GM19023 (cell line): ENCODE measurements at regions not wholly inside any gene's neighbourhood (a gene's known extent, or its start where the extent isn't known, plus 50 kb on each side); places are given as distances from the start of the nearest gene placed in this dataset.

Experiments
- ATAC-seq: cut with Tn5 transposase; IDR thresholded peaks from one replicate; pipeline ENCODE4 v1.9.1; 2021; ENCODE audit warnings: mild to moderate bottlenecking, moderate library complexity; ENCODE audit not compliant: unreplicated experiment

DNA sequence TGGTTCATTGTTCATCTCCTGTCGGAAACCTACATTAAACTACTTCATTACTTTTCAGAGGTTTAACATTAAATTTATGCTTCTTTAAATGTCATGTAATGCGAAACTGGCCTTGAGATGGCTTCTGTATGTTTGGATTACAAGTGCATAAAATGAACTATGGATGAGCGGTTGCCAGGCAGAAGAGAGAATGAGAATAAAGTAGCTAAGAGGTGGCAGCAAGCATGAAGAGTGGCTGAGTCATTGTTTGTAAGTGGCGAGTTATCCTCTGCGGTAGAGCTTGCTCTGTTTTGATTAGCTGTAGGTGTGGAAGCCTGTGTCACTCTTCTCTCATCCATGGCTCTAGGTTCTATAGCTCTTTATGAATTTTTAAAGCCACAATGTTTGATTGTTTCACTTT, 1139.6 kb upstream of the PCDH9 start:
- ATAC-seq, result no peak

DNA sequence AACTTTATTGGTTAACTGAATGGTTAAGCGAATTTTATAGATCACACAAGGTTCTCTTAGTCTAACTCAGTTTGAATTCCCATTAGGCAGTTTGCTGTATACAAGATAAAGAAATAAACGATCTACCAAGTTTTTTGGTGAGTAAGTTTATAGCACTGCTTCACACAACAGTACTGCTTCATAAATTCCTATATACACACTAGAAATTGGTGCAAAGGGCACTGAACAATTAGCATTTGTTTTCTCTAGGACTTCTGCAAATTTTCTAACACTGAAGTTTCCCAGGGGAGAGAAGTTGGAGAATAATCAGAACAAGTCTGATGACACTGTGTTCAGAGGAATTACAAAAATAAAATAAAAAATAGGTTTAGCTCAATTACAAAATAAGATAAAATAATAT, 1138.8 kb upstream of the PCDH9 start:
- no peak for ATAC-seq

DNA sequence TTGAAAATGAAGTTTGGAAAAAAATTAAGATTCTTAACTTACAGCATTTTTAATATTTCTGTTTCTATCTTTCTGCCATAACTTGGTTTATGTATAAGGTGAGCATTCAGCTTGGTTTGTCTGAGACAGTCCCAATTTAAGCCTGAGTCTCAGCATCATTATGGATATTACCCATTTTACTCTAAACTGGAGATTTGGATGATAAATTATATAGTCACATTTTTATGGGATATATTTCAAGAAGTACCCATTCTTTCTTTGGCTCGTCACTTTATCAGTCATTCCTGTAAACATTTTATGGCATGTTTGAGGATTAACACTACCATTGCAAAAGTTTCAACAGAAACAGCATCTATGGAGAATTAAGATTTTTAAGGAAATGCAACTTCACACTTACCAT, 1129.0 kb upstream of the PCDH9 start:
- no peak for ATAC-seq

DNA sequence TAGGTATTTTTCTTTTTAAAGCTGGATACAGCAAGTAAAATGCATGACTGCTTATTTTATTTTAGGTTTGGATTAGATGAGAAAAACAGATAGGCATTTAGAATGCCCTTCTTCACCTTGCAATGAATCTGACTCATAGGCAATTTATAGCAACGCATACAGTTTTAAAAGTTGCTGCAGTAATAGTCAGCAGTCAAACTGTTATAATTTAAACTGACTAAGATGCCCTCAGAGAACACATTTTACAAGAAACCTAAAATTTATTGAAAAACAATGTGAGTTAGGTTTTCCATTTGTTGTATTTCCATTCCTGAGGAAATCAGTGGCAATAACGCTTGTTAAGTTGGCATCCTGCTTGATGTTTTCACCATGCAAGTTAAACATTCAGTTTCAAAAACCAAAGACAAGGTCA, 1128.2 kb upstream of the PCDH9 start:
- no peak for ATAC-seq

DNA sequence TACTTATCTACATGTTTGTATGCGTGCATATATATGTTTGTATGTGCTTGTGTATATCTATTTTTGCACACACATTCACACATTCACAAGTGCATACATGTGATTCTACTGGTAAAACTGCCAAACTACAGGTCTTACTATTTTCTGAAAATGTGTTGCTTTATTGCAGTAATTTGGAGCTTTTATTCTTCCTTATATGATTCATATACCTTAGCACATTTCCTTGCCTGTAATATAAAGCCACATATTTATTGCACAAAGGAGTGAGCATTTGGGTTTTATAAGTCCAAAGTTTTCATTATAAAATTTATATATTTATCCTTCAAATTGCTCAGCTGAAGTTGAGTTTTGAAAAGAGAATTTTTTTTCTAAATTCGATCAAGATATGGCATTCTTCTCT, 1120.4 kb upstream of the PCDH9 start:
- ATAC-seq, result no peak

GRCh38 chr13:68347220-68347619, 1117.1 kb upstream of the PCDH9 start:
- ATAC-seq, result no peak

GRCh38 chr13:68345963-68346531, 1115.9 kb upstream of the PCDH9 start:
- no peak for ATAC-seq

DNA sequence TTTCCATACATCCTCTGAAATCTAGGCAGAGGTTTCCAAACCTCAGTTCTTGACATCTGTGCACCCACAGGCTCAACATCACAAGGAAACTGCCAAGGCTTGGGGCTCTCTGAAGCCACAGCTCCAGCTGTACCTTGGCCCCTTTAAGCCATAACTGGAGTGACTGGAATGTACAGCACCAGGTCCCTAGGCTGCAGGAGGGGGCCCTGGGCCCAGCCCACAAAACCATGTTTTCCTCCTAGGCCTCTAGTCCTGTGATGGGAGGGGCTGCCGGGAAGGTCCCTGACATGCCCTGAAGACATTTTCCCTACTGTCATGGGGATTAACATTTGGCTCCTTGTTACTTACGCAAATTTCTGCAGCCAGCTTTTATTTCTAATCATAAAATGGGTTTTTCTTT, 1093.0 kb upstream of the PCDH9 start:
- ATAC-seq, result no peak

GRCh38 chr13:68319384-68319783, 1089.2 kb upstream of the PCDH9 start:
- no peak for ATAC-seq

GRCh38 chr13:68304286-68304893, 1074.3 kb upstream of the PCDH9 start:
- no peak for ATAC-seq

DNA sequence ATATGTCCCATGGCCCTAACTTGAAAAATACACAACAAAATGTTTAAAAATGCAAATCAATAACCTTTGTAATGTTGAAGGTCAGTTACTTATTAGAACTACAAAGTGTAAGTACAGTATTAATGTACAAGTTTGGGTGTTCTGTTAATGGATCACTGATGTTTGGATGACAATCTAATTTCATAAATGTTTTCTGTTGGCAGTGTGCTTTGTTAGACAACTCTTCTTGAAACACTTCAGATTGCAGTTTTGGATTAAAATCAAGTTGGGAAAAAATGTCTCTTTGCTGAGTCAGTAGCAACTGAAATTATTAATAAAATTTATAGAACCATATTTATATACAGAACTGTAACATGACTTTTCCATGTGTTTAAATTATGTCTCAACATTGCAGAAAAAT, 1063.5 kb upstream of the PCDH9 start:
- no peak for ATAC-seq

DNA sequence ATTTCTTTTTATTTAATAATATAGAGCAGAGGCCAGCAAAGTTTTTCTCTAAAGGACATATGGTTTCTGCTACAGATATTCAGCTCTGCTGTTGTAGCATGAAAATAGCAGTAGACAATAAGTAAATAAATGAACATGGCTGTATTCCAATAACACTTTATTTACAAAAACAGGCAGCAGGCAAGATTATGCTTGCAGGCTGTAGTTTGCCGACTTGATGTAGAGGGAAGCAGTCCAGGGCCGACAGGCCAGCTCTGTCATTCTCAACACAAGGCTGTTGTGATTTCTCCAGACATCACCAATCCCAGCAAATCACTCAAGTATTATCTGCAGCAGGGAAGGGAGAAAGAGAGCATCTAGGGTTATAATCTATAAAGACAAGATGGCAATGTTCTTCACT, 1062.5 kb upstream of the PCDH9 start:
- ATAC-seq, result no peak

DNA sequence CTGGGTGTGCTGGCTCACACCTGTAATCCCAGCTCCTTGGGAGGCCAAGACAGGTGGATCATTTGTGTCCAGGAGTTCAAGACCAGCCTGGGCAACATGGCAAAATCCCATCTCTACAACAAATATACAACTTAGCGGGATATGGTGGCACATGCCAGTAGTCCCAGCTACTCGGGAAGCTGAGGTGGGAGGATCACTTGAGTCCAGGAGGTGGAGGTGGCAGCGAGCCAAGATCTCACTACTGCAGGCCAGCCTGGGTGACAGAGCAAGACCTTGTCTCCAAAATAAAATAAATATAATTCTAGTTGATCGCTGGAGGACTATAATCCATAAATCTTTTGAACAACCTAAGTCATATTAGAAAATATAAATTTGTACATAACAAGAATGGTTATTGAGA, 1061.5 kb upstream of the PCDH9 start:
- ATAC-seq, result no peak

DNA sequence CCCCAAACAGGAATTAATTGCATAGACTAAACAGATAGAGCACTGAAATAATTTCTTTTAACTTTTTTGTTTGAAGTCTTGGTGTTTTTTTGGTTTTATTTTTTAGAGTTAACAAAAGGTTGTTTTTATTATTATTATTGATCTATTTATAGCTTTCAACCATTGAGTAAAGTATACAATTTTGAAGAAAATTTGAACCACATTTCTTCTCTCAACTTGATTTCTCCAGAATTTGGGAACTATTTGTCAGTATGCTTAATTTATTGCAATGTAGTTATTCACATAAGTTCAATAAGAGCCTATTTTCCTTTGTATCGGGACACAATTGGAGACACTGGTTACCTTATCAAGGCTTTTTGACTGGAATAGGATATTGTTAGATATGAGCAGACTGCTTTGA, 1045.6 kb upstream of the PCDH9 start:
- no peak for ATAC-seq

DNA sequence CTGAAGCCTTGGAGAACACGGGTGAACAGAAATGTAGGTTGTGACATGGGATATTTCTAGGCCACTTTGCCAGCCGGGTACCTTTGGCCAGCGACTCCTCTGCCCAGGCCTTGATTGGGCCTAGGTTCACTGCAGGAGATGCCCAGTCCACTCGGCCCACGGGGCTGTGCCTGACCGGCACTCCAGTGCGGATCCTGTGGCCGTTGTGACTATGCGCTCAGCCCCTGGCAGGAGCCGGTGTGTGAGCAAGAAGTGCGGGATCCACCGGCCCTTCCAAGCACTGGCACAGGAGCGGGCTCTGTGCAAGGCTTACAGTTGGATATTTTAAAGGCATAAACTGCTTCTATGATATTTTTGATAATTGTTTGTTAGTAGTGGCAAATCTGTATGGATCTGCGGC, 1042.5 kb upstream of the PCDH9 start:
- no peak for ATAC-seq

- ATAC-seq, result no peak
Observed at GRCh38 chr13:68264692-68265091, 1034.6 kb upstream of the PCDH9 start.

- no peak for ATAC-seq
Observed at GRCh38 chr13:68261105-68261504, 1031.0 kb upstream of the PCDH9 start.

DNA sequence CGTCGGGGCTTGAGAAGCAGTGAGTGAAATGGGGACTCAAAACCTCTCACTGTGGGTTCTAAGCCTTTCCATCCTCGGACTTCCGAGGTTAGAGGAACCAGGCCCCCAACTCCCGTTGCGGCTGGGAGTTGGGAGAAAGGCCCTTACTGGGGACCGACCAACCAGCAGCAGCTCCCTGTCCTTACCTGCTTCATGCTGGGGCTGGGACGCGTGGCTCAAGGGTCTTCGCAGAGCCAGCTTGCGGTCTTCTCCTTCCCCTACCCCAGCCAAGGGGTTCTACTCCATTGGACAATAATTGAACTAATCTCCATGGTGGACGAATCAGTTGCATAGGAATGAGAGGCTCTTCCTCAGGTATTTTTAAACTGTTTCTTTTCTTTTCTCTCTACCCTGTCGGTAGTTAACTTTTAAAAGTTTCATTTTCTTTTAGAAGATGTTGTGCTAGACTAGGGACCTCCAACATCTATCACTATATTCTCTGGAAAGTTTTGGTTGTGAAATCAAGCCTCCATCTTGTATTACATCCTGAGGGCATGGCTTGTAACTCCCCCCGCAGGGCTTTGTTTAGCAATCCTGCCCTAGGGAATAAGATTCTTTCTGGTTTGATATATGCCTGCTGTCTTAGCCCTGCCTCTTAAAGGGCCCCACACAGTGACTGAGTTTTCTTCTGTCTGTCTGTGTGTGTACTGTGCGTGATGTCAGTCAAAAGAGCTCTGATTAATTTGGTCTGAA, 1027.1 kb upstream of the PCDH9 start:
- ATAC-seq, result no peak

DNA sequence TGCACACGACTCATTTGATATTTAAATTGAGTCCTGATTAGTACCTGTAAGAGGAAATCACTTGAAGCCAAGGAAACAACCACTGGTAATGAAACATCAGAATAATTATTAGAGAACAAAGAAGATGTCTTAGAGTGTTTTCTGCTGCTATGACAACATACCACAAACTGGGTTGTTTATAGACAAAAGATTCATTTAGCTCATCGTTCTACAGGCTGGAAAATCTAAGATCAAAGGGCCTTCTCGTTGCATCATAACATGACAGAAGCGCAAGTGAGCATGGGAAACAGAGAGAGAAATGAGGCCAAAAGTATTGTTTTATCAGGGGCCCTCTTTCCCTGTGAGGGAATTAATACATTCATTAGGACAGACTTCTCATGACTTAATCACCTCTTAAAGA, 1024.0 kb upstream of the PCDH9 start:
- ATAC-seq, result no peak

- ATAC-seq, result no peak
Observed at GRCh38 chr13:68234274-68234673, 1004.1 kb upstream of the PCDH9 start.

DNA sequence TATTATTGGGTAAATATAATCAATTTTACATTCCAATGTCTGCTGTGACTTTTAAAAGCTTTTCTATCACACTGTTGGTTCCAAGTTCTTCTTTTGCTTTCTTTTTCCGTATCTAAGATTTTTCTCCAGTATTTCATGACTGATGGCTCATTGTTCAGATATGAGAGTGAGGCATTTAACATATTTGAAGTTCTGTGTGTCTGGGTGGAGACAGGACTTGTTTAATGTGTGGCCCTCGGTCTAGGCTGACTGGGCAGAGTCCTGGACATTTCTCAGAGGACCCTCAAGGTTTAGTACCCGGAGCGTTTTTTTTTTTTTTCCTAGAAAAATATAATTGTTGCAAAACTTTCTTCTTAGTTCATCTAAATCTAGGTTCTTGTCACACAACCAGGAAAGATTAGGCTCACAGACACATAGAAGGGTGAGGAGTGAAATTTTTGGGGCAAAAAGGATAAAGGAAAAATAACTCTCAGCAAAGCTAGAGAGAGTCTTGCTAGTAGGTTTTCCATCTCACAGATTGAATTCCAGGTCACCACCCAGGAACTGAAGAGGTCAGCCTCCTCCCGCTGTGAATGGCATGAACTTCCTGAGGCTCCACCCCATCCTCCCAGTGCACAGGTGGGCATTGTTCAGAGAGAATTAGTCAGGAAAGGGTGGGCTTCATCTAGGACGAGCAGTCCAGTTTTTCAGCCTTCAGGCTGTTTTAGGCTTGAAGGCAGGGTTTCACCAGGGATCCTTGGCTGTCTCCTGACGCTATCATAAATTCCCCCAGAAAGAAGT, 1002.4 kb upstream of the PCDH9 start:
- no peak for ATAC-seq
